Activated CD4-positive, alpha-beta T cell treated with anti-CD3 and anti-CD28 coated beads for 36 hours (primary cell): ENCODE measurements at regions not wholly inside any gene's neighbourhood (a gene's known extent, or its start where the extent isn't known, plus 50 kb on each side); places are given as distances from the start of the nearest gene placed in this dataset.

Experiments used
- ATAC-seq: fragments of 200-7000 bp; cut with Tn5 transposase; one replicate; pipeline ENCODE4 v1.10.0; 2021; ENCODE audit warnings: mild to moderate bottlenecking, moderate library complexity
- CTCF ChIA-PET: fragments of 350-600 bp; sonication (Branson Sonifier 250); formaldehyde crosslinking; loops from one replicate; lab custom pipeline; 2021; ENCODE audit warnings: antibody characterized with exemption; lab: Charles Lee
- POLR2A ChIA-PET: fragments of 350-600 bp; sonication (Branson Sonifier 250); formaldehyde crosslinking; loops from one replicate; lab custom pipeline; 2021; ENCODE audit warnings: antibody characterized with exemption, inconsistent platforms; lab: Charles Lee
- DNase-seq: peaks from one replicate; pipeline ENCODE4 v3.0.0-alpha.2; 2020
- H3K27ac Mint-ChIP-seq: one replicate; pipeline ENCODE4 v1.8.0; 2021; ENCODE audit warnings: mixed read lengths
- H3K27me3 Mint-ChIP-seq: one replicate; pipeline ENCODE4 v1.8.0; 2021; ENCODE audit warnings: mixed read lengths
- H3K36me3 Mint-ChIP-seq: one replicate; pipeline ENCODE4 v1.8.0; 2021; ENCODE audit warnings: low read depth, mixed read lengths
- H3K4me1 Mint-ChIP-seq: one replicate; pipeline ENCODE4 v1.8.0; 2021; ENCODE audit warnings: mixed read lengths
- H3K4me3 Mint-ChIP-seq: one replicate; pipeline ENCODE4 v1.8.0; 2021; ENCODE audit warnings: mild to moderate bottlenecking, moderate library complexity, mixed read lengths
- H3K9me3 Mint-ChIP-seq: one replicate; pipeline ENCODE4 v1.8.0; 2021; ENCODE audit warnings: low read depth, mixed read lengths
- intact Hi-C, 2 experiments: fragments of 100-400 bp; cut with DNase I in 1 of 2; cut with micrococcal nuclease in 1 of 2; formaldehyde crosslinking; loops; one replicate each; pipeline versions ENCODE4 v1.14.2 to v1.15.1; 2022 to 2024; cut with DNase I, micrococcal nuclease

GRCh38 chr15:94028809-94029208 is 202.6 kb upstream of the MCTP2 start:
- Mint-ChIP-seq H3K27ac (no peak overlapping the region), H3K4me1 (no peaks in the 10 kb centered on the region), H3K27me3 (peaks cover 7% of the 10 kb centered on the region), H3K9me3 (no peaks in the 10 kb centered on the region), H3K4me3 (no peak overlapping the region), H3K36me3 (no peaks in the 10 kb centered on the region)
- intact Hi-C loops = no loop called here
- ATAC-seq (no peak), DNase-seq (no peak)
- POLR2A ChIA-PET = no interaction called here
- CTCF ChIA-PET = no interaction called here

GRCh38 chr15:94028121-94028520 is 203.2 kb upstream of the MCTP2 start:
- H3K36me3 Mint-ChIP-seq = no peaks in the 10 kb centered on the region
- DNase-seq (no peak), ATAC-seq (no peak)
- CTCF ChIA-PET = interaction anchor here (0.6 kb wide), 1 partner anchor 1188 kb away, joined by 3 read pairs; no protein-coding TSS in a partner anchor
- H3K4me1 Mint-ChIP-seq = no peaks in the 10 kb centered on the region
- no peak overlapping the region for H3K27ac Mint-ChIP-seq
- H3K9me3 Mint-ChIP-seq = no peaks in the 10 kb centered on the region
- POLR2A ChIA-PET = no interaction called here
- no peak overlapping the region for H3K4me3 Mint-ChIP-seq
- peaks cover 5% of the 10 kb centered on the region for H3K27me3 Mint-ChIP-seq
- intact Hi-C loops = no loop called here

DNA sequence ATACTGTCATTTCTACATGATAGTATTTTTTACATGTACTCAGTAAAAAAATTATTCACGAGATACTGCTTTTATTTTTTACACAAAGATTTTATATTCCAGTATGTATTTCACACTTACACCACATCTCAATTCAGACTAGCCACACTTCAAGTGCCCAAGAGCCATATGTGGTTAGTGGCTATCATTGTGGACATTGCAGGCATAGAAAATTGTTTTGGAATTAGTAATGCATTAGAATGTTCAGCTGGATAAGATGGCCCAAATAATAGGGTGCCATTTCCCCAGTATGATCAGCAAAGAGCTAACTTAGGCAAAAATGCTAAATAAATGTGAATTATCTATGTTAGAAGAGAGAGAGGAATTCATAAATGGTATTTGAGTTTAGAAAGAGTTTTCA is 203.8 kb upstream of the MCTP2 start:
- no peaks in the 10 kb centered on the region for H3K36me3 Mint-ChIP-seq
- no peak overlapping the region for H3K4me3 Mint-ChIP-seq
- ChIA-PET POLR2A (no interaction called here), CTCF (no interaction called here)
- ATAC-seq = no peak
- H3K27me3 Mint-ChIP-seq = peaks cover 5% of the 10 kb centered on the region
- DNase-seq = no peak
- H3K27ac Mint-ChIP-seq = no peak overlapping the region
- intact Hi-C loops = no loop called here
- H3K4me1 Mint-ChIP-seq = no peaks in the 10 kb centered on the region
- H3K9me3 Mint-ChIP-seq = no peaks in the 10 kb centered on the region

DNA sequence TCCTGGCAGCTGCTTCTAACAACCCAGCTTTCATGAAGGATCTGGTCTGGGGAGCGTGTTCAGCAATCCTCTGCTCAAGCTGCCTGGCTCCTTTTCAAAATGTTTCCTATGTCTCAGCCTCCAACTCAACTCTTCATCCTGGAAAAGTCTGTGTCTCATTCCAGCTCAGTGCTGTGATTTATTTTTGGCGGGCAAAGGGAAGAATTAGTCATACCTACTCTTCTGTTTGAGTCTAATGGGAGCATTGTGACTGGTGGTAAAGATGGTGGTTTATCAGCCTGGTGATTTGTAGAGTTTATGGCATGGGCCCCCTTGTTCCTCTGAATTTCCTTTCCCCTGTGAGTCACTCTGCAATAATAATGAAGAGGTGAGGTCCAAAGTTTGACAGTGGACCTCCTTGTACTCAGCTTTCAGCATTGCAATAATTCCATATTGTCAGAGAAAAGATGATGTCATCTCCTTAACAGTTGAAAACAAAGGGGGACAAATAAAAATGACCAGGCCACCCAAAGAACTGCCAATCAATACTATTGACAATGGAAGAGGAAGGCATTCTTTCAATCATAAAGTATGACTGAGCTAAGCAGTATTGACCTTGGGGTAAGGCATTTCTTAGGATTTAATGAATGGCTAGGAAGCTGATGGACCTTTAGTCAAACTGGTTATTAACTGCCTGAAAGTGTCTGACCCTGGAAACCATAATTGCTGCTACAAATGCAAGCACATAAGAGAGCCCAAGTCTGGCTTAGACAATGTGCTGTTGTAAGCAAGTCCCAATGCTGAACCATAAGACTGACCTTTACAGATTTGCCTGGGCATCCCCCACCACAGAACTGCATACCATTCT is 204.7 kb upstream of the MCTP2 start:
- Mint-ChIP-seq H3K4me3 (no peak overlapping the region), H3K4me1 (no peaks in the 10 kb centered on the region), H3K27me3 (peaks cover 10% of the 10 kb centered on the region), H3K36me3 (no peaks in the 10 kb centered on the region), H3K9me3 (no peaks in the 10 kb centered on the region), H3K27ac (no peak overlapping the region)
- no peak for DNase-seq
- ATAC-seq = no peak
- intact Hi-C loops = no loop called here
- CTCF ChIA-PET = no interaction called here
- POLR2A ChIA-PET = no interaction called here

- CTCF ChIA-PET = no interaction called here
- intact Hi-C loops = no loop called here
- POLR2A ChIA-PET = no interaction called here
- Mint-ChIP-seq H3K4me3 (no peak overlapping the region), H3K27me3 (peaks cover 10% of the 10 kb centered on the region), H3K4me1 (no peaks in the 10 kb centered on the region), H3K27ac (no peak overlapping the region), H3K9me3 (no peaks in the 10 kb centered on the region), H3K36me3 (no peaks in the 10 kb centered on the region)
- ATAC-seq (no peak), DNase-seq (no peak)
Observed at GRCh38 chr15:94023531-94023930, 207.8 kb upstream of the MCTP2 start.

DNA sequence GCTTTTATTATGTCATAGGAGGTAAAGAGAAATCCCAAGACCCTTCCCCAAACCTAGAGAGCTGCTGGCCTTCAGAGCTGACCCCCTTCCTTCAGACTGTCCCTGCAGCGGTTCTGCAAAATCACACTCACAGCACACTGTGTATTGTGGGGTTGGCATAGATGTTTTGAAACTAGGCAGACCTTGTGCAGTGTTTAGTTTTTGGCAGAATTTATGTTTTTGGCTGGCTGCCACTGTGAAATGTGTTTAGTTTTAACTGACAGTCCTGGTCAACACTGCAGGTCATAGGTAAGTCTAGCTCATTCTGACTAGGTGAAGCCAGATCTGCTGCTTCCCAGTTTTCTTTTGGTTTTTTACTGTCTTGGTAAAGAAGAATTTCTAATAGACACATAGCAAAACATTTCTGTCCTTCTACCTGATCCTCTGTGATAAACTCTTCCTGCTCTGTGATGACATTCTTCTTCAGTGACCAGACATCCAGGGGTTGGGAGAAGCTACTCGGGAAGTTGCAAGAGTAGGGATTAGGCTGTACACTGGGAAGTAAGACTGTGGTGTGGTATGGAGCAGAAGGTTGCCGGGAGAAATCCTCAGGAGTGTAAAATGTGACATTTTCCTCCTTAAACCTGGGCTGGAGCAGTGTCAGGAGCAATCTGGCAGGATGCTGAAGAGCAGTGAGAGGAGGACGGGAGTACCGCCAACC is 209.6 kb upstream of the MCTP2 start:
- peaks cover 10% of the 10 kb centered on the region for H3K27me3 Mint-ChIP-seq
- no peaks in the 10 kb centered on the region for H3K36me3 Mint-ChIP-seq
- H3K4me3 Mint-ChIP-seq = no peak overlapping the region
- intact Hi-C loops = no loop called here
- ChIA-PET POLR2A (no interaction called here), CTCF (no interaction called here)
- no peaks in the 10 kb centered on the region for H3K4me1 Mint-ChIP-seq
- DNase-seq (no peak), ATAC-seq (no peak)
- no peak overlapping the region for H3K27ac Mint-ChIP-seq
- H3K9me3 Mint-ChIP-seq = no peaks in the 10 kb centered on the region

- H3K36me3 Mint-ChIP-seq = no peaks in the 10 kb centered on the region
- CTCF ChIA-PET = no interaction called here
Observed at GRCh38 chr15:94019062-94019461, 212.3 kb upstream of the MCTP2 start.

DNA sequence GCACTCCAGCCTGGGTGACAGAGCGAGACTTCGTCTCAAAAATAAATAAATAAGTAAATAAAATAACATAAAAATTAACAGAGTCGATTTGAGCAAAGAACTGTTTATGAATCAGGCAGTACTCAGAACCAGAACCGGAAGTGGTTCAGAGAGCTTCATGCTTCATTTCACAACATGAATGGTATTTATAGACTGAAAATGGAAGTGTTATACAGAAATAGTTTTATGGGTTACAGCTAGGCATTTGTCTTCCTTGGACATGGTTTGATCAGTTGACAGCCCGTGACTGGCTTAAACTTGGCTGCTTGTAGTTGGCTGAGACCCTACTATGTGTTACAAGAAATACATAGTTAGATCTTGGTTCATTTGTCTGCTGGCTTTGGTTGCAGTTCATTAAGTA is 216.0 kb upstream of the MCTP2 start:
- H3K36me3 Mint-ChIP-seq = no peaks in the 10 kb centered on the region
- H3K4me1 Mint-ChIP-seq = peaks cover 6% of the 10 kb centered on the region
- intact Hi-C loops = loop anchor here in 1 of 2 experiments (10.0 kb wide), 1 partner anchor 61 kb away; no protein-coding TSS in a partner anchor
- H3K27me3 Mint-ChIP-seq = no peaks in the 10 kb centered on the region
- DNase-seq (no peak), ATAC-seq (no peak)
- no peak overlapping the region for H3K4me3 Mint-ChIP-seq
- no peak overlapping the region for H3K27ac Mint-ChIP-seq
- ChIA-PET POLR2A (no interaction called here), CTCF (no interaction called here)
- H3K9me3 Mint-ChIP-seq = peaks cover 6% of the 10 kb centered on the region

More at GRCh38 chr15:94019062-94019461, 212.3 kb upstream of the MCTP2 start:
- Mint-ChIP-seq H3K27ac (no peak overlapping the region), H3K9me3 (peaks cover 6% of the 10 kb centered on the region), H3K4me3 (no peak overlapping the region), H3K4me1 (no peaks in the 10 kb centered on the region), H3K27me3 (peaks cover 5% of the 10 kb centered on the region)
- intact Hi-C loops = loop anchor here in 1 of 2 experiments (10.0 kb wide), 1 partner anchor 64 kb away; no protein-coding TSS in a partner anchor
- POLR2A ChIA-PET = no interaction called here
- ATAC-seq (no peak), DNase-seq (no peak)

DNA sequence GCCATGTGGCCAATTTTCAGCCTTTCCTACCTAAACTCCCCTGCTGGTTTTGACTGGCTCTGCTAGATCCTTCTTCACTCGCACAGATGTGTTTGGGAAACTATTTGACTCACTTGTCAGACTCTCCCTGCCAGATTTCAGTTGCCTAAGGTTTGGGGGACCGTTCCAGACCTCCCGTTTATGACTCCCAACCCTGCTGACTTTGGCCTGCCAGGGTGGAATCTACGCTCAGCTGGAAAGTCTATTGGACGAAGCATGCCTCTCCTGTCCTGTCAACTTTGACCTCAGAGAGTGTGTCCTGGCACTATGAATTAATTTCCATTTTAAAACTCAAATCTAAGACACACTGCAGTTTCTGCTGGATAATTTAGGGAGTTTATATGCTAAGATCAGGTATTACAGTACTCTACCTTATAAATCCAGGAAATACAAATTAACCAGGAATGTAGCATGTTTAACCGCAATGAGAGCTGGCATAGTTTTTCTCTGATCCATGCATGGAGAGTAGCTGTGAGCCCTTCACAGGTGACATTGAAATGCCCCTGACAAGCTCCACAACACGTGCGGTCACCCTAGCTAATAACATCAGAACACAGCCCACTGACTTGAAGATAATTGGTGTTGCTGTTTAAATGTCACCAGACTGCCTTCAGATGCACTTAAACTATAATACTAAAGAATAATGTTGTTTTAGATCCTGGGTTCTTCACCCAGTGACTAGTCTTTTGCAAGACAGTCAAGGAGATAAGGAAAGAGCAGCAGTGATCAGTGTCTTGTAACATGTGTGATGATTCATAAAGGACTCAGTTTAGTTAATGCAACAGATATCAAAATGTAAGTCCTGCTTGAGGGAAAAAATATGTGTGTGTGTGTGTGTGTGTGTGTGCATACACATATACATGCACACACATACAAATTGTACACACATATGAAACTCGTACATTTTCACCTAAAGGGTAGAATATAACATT is 223.0 kb upstream of the MCTP2 start:
- H3K36me3 Mint-ChIP-seq = no peaks in the 10 kb centered on the region
- intact Hi-C loops = no loop called here
- no peak overlapping the region for H3K27ac Mint-ChIP-seq
- POLR2A ChIA-PET = no interaction called here
- DNase-seq (no peak), ATAC-seq (no peak)
- CTCF ChIA-PET = interaction anchor here (0.8 kb wide), 1 partner anchor 11 kb away, joined by 3 read pairs; no protein-coding TSS in a partner anchor
- no peaks in the 10 kb centered on the region for H3K9me3 Mint-ChIP-seq
- no peaks in the 10 kb centered on the region for H3K27me3 Mint-ChIP-seq
- H3K4me1 Mint-ChIP-seq = peaks cover 6% of the 10 kb centered on the region
- H3K4me3 Mint-ChIP-seq = no peak overlapping the region

- H3K9me3 Mint-ChIP-seq = no peaks in the 10 kb centered on the region
- no peak for DNase-seq
Observed at GRCh38 chr15:94004697-94005096, 226.7 kb upstream of the MCTP2 start.

GRCh38 chr15:94002041-94002440 is 229.3 kb upstream of the MCTP2 start:
- no peaks in the 10 kb centered on the region for H3K4me1 Mint-ChIP-seq
- no peak overlapping the region for H3K4me3 Mint-ChIP-seq
- no peak for DNase-seq
- ChIA-PET POLR2A (no interaction called here), CTCF (no interaction called here)
- intact Hi-C loops = loop anchor here in 1 of 2 experiments (5.0 kb wide), 1 partner anchor 135 kb away; no protein-coding TSS in a partner anchor
- no peaks in the 10 kb centered on the region for H3K36me3 Mint-ChIP-seq
- H3K27me3 Mint-ChIP-seq = no peaks in the 10 kb centered on the region
- no peak overlapping the region for H3K27ac Mint-ChIP-seq
- no peaks in the 10 kb centered on the region for H3K9me3 Mint-ChIP-seq
- ATAC-seq = no peak

More at GRCh38 chr15:94004697-94005096, 226.7 kb upstream of the MCTP2 start:
- Mint-ChIP-seq H3K27ac (no peak overlapping the region), H3K36me3 (no peaks in the 10 kb centered on the region), H3K27me3 (no peaks in the 10 kb centered on the region), H3K4me3 (no peak overlapping the region), H3K4me1 (no peaks in the 10 kb centered on the region)
- intact Hi-C loops = loop anchor here in 1 of 2 experiments (5.0 kb wide), 1 partner anchor 133 kb away; no protein-coding TSS in a partner anchor
- CTCF ChIA-PET = interaction anchor here (1.9 kb wide), 1 partner anchor 8 kb away, joined by 10 read pairs; no protein-coding TSS in a partner anchor
- ATAC-seq = no peak
- POLR2A ChIA-PET = no interaction called here
